ENCODE measurements at regions not wholly inside any gene's neighbourhood (a gene's known extent, or its start where the extent isn't known, plus 50 kb on each side); places are given as distances from the start of the nearest gene placed in this dataset.

GRCh38 chr10:107303203-107303602, 138.7 kb upstream of the SORCS1 start:
- Histone ChIP-seq H3K36me3 (ENCODE audit: control insufficient read depth in 5 of 5, insufficient read depth in 5 of 5, low read length in 5 of 5) (no peaks in the 10 kb centered on the region), H3K4me1 (ENCODE audit: control insufficient read depth in 5 of 5, insufficient read depth in 5 of 5, low read length in 5 of 5) (no peaks in the 10 kb centered on the region), H3K27ac (ENCODE audit: low read depth, low read length) (no peak overlapping the region), H3K4me3 (ENCODE audit: low read depth in 1 of 5, low read length in 5 of 5) (no peak overlapping the region), H3K9ac (ENCODE audit: low read length in 5 of 5) (no peak overlapping the region), H3K9me3 (ENCODE audit: control insufficient read depth in 5 of 5, low read length in 5 of 5) (no peaks in the 10 kb centered on the region), H3K27me3 (ENCODE audit: control insufficient read depth in 5 of 5, insufficient read depth in 4 of 5, low read length in 5 of 5) (no peaks in the 10 kb centered on the region)

- no peaks in the 10 kb centered on the region for H3K27me3 ChIP-seq (ENCODE audit: control insufficient read depth in 5 of 5, insufficient read depth in 4 of 5, low read length in 5 of 5)
Measured at GRCh38 chr10:107299606-107300005, 135.1 kb upstream of the SORCS1 start.

GRCh38 chr10:107284187-107284586, 119.7 kb upstream of the SORCS1 start:
- H3K27ac ChIP-seq (ENCODE audit: low read depth, low read length), result no peak overlapping the region
- H3K4me1 ChIP-seq (ENCODE audit: control insufficient read depth in 5 of 5, insufficient read depth in 5 of 5, low read length in 5 of 5), result peaks cover 0 to 2% (median 0%) of the 10 kb centered on the region in 5 donors
- H3K9ac ChIP-seq (ENCODE audit: low read length in 5 of 5), result no peak overlapping the region
- H3K27me3 ChIP-seq (ENCODE audit: control insufficient read depth in 5 of 5, insufficient read depth in 4 of 5, low read length in 5 of 5), result no peaks in the 10 kb centered on the region
- H3K9me3 ChIP-seq (ENCODE audit: control insufficient read depth in 5 of 5, low read length in 5 of 5), result peaks cover 0 to 7% (median 3%) of the 10 kb centered on the region in 5 donors
- H3K4me3 ChIP-seq (ENCODE audit: low read depth in 1 of 5, low read length in 5 of 5), result no peak overlapping the region
- no peaks in the 10 kb centered on the region for H3K36me3 ChIP-seq (ENCODE audit: control insufficient read depth in 5 of 5, insufficient read depth in 5 of 5, low read length in 5 of 5)

More at GRCh38 chr10:107299606-107300005, 135.1 kb upstream of the SORCS1 start:
- Histone ChIP-seq H3K9ac (ENCODE audit: low read length in 5 of 5) (no peak overlapping the region), H3K36me3 (ENCODE audit: control insufficient read depth in 5 of 5, insufficient read depth in 5 of 5, low read length in 5 of 5) (no peaks in the 10 kb centered on the region), H3K4me1 (ENCODE audit: control insufficient read depth in 5 of 5, insufficient read depth in 5 of 5, low read length in 5 of 5) (no peaks in the 10 kb centered on the region), H3K4me3 (ENCODE audit: low read depth in 1 of 5, low read length in 5 of 5) (no peak overlapping the region), H3K9me3 (ENCODE audit: control insufficient read depth in 5 of 5, low read length in 5 of 5) (no peaks in the 10 kb centered on the region), H3K27ac (ENCODE audit: low read depth, low read length) (no peak overlapping the region)

GRCh38 chr10:107280293-107280692, 115.8 kb upstream of the SORCS1 start:
- no peak overlapping the region for H3K27ac ChIP-seq (ENCODE audit: low read depth, low read length)
- no peaks in the 10 kb centered on the region for H3K27me3 ChIP-seq (ENCODE audit: control insufficient read depth in 5 of 5, insufficient read depth in 4 of 5, low read length in 5 of 5)
- H3K9me3 ChIP-seq (ENCODE audit: control insufficient read depth in 5 of 5, low read length in 5 of 5), result peaks cover 0 to 4% (median 3%) of the 10 kb centered on the region in 5 donors
- H3K4me1 ChIP-seq (ENCODE audit: control insufficient read depth in 5 of 5, insufficient read depth in 5 of 5, low read length in 5 of 5), result peaks cover 0 to 2% (median 0%) of the 10 kb centered on the region in 5 donors
- H3K36me3 ChIP-seq (ENCODE audit: control insufficient read depth in 5 of 5, insufficient read depth in 5 of 5, low read length in 5 of 5), result no peaks in the 10 kb centered on the region
- no peak overlapping the region for H3K9ac ChIP-seq (ENCODE audit: low read length in 5 of 5)
- H3K4me3 ChIP-seq (ENCODE audit: low read depth in 1 of 5, low read length in 5 of 5), result no peak overlapping the region

- no peak overlapping the region for H3K4me3 ChIP-seq (ENCODE audit: low read depth in 1 of 5, low read length in 5 of 5)
Measured at GRCh38 chr10:107277591-107277990, 113.1 kb upstream of the SORCS1 start.

GRCh38 chr10:107275806-107276205, 111.3 kb upstream of the SORCS1 start:
- Histone ChIP-seq H3K27me3 (ENCODE audit: control insufficient read depth in 5 of 5, insufficient read depth in 4 of 5, low read length in 5 of 5) (no peaks in the 10 kb centered on the region), H3K4me1 (ENCODE audit: control insufficient read depth in 5 of 5, insufficient read depth in 5 of 5, low read length in 5 of 5) (peaks cover 0 to 2% (median 0%) of the 10 kb centered on the region in 5 donors), H3K9me3 (ENCODE audit: control insufficient read depth in 5 of 5, low read length in 5 of 5) (no peaks in the 10 kb centered on the region)

More at GRCh38 chr10:107277591-107277990, 113.1 kb upstream of the SORCS1 start:
- Histone ChIP-seq H3K9ac (ENCODE audit: low read length in 5 of 5) (no peak overlapping the region), H3K4me1 (ENCODE audit: control insufficient read depth in 5 of 5, insufficient read depth in 5 of 5, low read length in 5 of 5) (peaks cover 0 to 2% (median 0%) of the 10 kb centered on the region in 5 donors), H3K27ac (ENCODE audit: low read depth, low read length) (no peak overlapping the region), H3K9me3 (ENCODE audit: control insufficient read depth in 5 of 5, low read length in 5 of 5) (no peaks in the 10 kb centered on the region), H3K27me3 (ENCODE audit: control insufficient read depth in 5 of 5, insufficient read depth in 4 of 5, low read length in 5 of 5) (no peaks in the 10 kb centered on the region), H3K36me3 (ENCODE audit: control insufficient read depth in 5 of 5, insufficient read depth in 5 of 5, low read length in 5 of 5) (no peaks in the 10 kb centered on the region)

GRCh38 chr10:107269626-107270025, 105.1 kb upstream of the SORCS1 start:
- no peak overlapping the region for H3K27ac ChIP-seq (ENCODE audit: low read depth, low read length)
- peaks cover 0 to 4% (median 0%) of the 10 kb centered on the region in 5 donors for H3K9me3 ChIP-seq (ENCODE audit: control insufficient read depth in 5 of 5, low read length in 5 of 5)
- H3K4me3 ChIP-seq (ENCODE audit: low read depth in 1 of 5, low read length in 5 of 5), result no peak overlapping the region
- no peaks in the 10 kb centered on the region for H3K36me3 ChIP-seq (ENCODE audit: control insufficient read depth in 5 of 5, insufficient read depth in 5 of 5, low read length in 5 of 5)
- no peaks in the 10 kb centered on the region for H3K4me1 ChIP-seq (ENCODE audit: control insufficient read depth in 5 of 5, insufficient read depth in 5 of 5, low read length in 5 of 5)
- peaks cover 0 to 3% (median 0%) of the 10 kb centered on the region in 5 donors for H3K27me3 ChIP-seq (ENCODE audit: control insufficient read depth in 5 of 5, insufficient read depth in 4 of 5, low read length in 5 of 5)
- H3K9ac ChIP-seq (ENCODE audit: low read length in 5 of 5), result no peak overlapping the region

More at GRCh38 chr10:107275806-107276205, 111.3 kb upstream of the SORCS1 start:
- Histone ChIP-seq H3K27ac (ENCODE audit: low read depth, low read length) (no peak overlapping the region), H3K9ac (ENCODE audit: low read length in 5 of 5) (no peak overlapping the region), H3K4me3 (ENCODE audit: low read depth in 1 of 5, low read length in 5 of 5) (no peak overlapping the region), H3K36me3 (ENCODE audit: control insufficient read depth in 5 of 5, insufficient read depth in 5 of 5, low read length in 5 of 5) (no peaks in the 10 kb centered on the region)

- H3K27me3 ChIP-seq (ENCODE audit: control insufficient read depth in 5 of 5, insufficient read depth in 4 of 5, low read length in 5 of 5), result peaks cover 0 to 3% (median 0%) of the 10 kb centered on the region in 5 donors
- no peaks in the 10 kb centered on the region for H3K36me3 ChIP-seq (ENCODE audit: control insufficient read depth in 5 of 5, insufficient read depth in 5 of 5, low read length in 5 of 5)
- H3K27ac ChIP-seq (ENCODE audit: low read depth, low read length), result no peak overlapping the region
- peaks cover 0 to 4% (median 0%) of the 10 kb centered on the region in 5 donors for H3K9me3 ChIP-seq (ENCODE audit: control insufficient read depth in 5 of 5, low read length in 5 of 5)
- H3K9ac ChIP-seq (ENCODE audit: low read length in 5 of 5), result no peak overlapping the region
- H3K4me1 ChIP-seq (ENCODE audit: control insufficient read depth in 5 of 5, insufficient read depth in 5 of 5, low read length in 5 of 5), result no peaks in the 10 kb centered on the region
- H3K4me3 ChIP-seq (ENCODE audit: low read depth in 1 of 5, low read length in 5 of 5), result no peak overlapping the region
Measured at GRCh38 chr10:107264742-107265141, 100.2 kb upstream of the SORCS1 start.

- H3K27me3 ChIP-seq (ENCODE audit: control insufficient read depth in 5 of 5, insufficient read depth in 4 of 5, low read length in 5 of 5), result no peaks in the 10 kb centered on the region
- H3K9me3 ChIP-seq (ENCODE audit: control insufficient read depth in 5 of 5, low read length in 5 of 5), result peaks cover 0 to 3% (median 0%) of the 10 kb centered on the region in 5 donors
- no peak overlapping the region for H3K27ac ChIP-seq (ENCODE audit: low read depth, low read length)
- H3K4me1 ChIP-seq (ENCODE audit: control insufficient read depth in 5 of 5, insufficient read depth in 5 of 5, low read length in 5 of 5), result no peaks in the 10 kb centered on the region
- H3K4me3 ChIP-seq (ENCODE audit: low read depth in 1 of 5, low read length in 5 of 5), result no peak overlapping the region
- H3K9ac ChIP-seq (ENCODE audit: low read length in 5 of 5), result no peak overlapping the region
- no peaks in the 10 kb centered on the region for H3K36me3 ChIP-seq (ENCODE audit: control insufficient read depth in 5 of 5, insufficient read depth in 5 of 5, low read length in 5 of 5)
Measured at GRCh38 chr10:107244122-107244521, 79.6 kb upstream of the SORCS1 start.

- Histone ChIP-seq H3K27me3 (ENCODE audit: control insufficient read depth in 5 of 5, insufficient read depth in 4 of 5, low read length in 5 of 5) (no peaks in the 10 kb centered on the region), H3K9ac (ENCODE audit: low read length in 5 of 5) (no peak overlapping the region), H3K4me3 (ENCODE audit: low read depth in 1 of 5, low read length in 5 of 5) (no peak overlapping the region), H3K27ac (ENCODE audit: low read depth, low read length) (no peak overlapping the region), H3K4me1 (ENCODE audit: control insufficient read depth in 5 of 5, insufficient read depth in 5 of 5, low read length in 5 of 5) (no peaks in the 10 kb centered on the region), H3K36me3 (ENCODE audit: control insufficient read depth in 5 of 5, insufficient read depth in 5 of 5, low read length in 5 of 5) (no peaks in the 10 kb centered on the region), H3K9me3 (ENCODE audit: control insufficient read depth in 5 of 5, low read length in 5 of 5) (no peaks in the 10 kb centered on the region)
Measured at GRCh38 chr10:107238275-107238674, 73.8 kb upstream of the SORCS1 start.
